SK-N-SH (cell line): ENCODE measurements at regions not wholly inside any gene's neighbourhood (a gene's known extent, or its start where the extent isn't known, plus 50 kb on each side); places are given as distances from the start of the nearest gene placed in this dataset.

ENCODE experiments used
- CTCF ChIA-PET: fragments of 300-600, 350-600 bp; formaldehyde crosslinking; extraction: SDS; loops from one replicate; lab custom pipeline; 2021; lab: Yijun Ruan, JAX
- POLR2A ChIA-PET: fragments of 350-600 bp; sonication (Branson Sonifier 250); formaldehyde crosslinking; extraction: SDS; loops from one replicate; lab custom pipeline; 2020; ENCODE audit warnings: antibody characterized with exemption, inconsistent platforms; lab: Yijun Ruan, JAX
- DNase-seq: peaks from one replicate; pipeline ENCODE4 v3.0.0; 2012
- H2AFZ ChIP-seq: fragments of 200-600 bp; sonication (generic); 2 replicates; pipeline ENCODE4 v1.8.1; 2016; ENCODE audit warnings: antibody characterized with exemption, mild to moderate bottlenecking, low read depth
- H3F3A ChIP-seq: fragments of 200-600 bp; sonication (generic); replicated peaks from 2 replicates; pipeline ENCODE3; 2016; ENCODE audit warnings: antibody characterized with exemption, mild to moderate bottlenecking; ENCODE audit not compliant: insufficient read depth
- H3K27ac ChIP-seq, 2 experiments: fragments of 200-500 bp in 1 of 2; fragments of 200-600 bp in 1 of 2; sonication (Bioruptor generic) in 1 of 2; sonication (generic), shearing (Covaris generic) in 1 of 2; 2 replicates each; pipeline versions ENCODE4 v1.5.1 to v1.6.1; 2014 to 2016; ENCODE audit warnings: low read depth in 2 of 2, inconsistent platforms in 1 of 2, low read length in 1 of 2, mild to moderate bottlenecking in 1 of 2, mixed read lengths in 1 of 2
- H3K27me3 ChIP-seq: fragments of 200-600 bp; sonication (generic), shearing (Covaris generic); 2 replicates; pipeline ENCODE4 v1.6.1; 2016; ENCODE audit warnings: mixed run types; ENCODE audit not compliant: insufficient read depth
- H3K36me3 ChIP-seq, 2 experiments: fragments of 200-500 bp in 1 of 2; fragments of 200-600 bp in 1 of 2; sonication (Bioruptor generic) in 1 of 2; sonication (generic) in 1 of 2; replicated peaks in 1 of 2; 2 replicates each; pipeline versions ENCODE3 to v1.5.1; 2014 to 2016; ENCODE audit warnings: low read length in 1 of 2, mild to moderate bottlenecking in 1 of 2; ENCODE audit not compliant: insufficient read depth in 2 of 2, control insufficient read depth in 1 of 2
- H3K4me1 ChIP-seq, 2 experiments: fragments of 200-500 bp in 1 of 2; fragments of 200-600 bp in 1 of 2; sonication (Bioruptor generic) in 1 of 2; sonication (generic), shearing (Covaris generic) in 1 of 2; 2 replicates each; pipeline versions ENCODE4 v1.5.1 to v1.6.1; 2014 to 2016; ENCODE audit warnings: low read depth in 1 of 2, low read length in 1 of 2, mixed run types in 1 of 2; ENCODE audit not compliant: insufficient read depth in 2 of 2, control insufficient read depth in 1 of 2
- H3K4me2 ChIP-seq: fragments of 200-600 bp; sonication (generic), shearing (Covaris generic); 2 replicates; pipeline ENCODE4 v1.6.1; 2017; ENCODE audit warnings: mixed run types
- H3K4me3 ChIP-seq, 2 experiments: fragments of 200-500 bp in 1 of 2; fragments of 200-600 bp in 1 of 2; sonication (Bioruptor generic) in 1 of 2; sonication (generic), shearing (Covaris generic) in 1 of 2; 2 replicates each; pipeline versions ENCODE4 v1.5.1 to v1.8.1; 2014 to 2016; ENCODE audit warnings: low read depth in 2 of 2, inconsistent platforms in 1 of 2, low read length in 1 of 2, mild to moderate bottlenecking in 1 of 2, mixed read lengths in 1 of 2, moderate library complexity in 1 of 2
- H3K79me2 ChIP-seq: fragments of 200-600 bp; sonication (generic); 2 replicates; pipeline ENCODE4 v1.8.1; 2017; ENCODE audit warnings: mild to moderate bottlenecking; ENCODE audit not compliant: insufficient read depth
- H3K9ac ChIP-seq: fragments of 200-600 bp; sonication (generic); 2 replicates; pipeline ENCODE4 v1.6.1; 2017; ENCODE audit warnings: mixed run types
- H3K9me2 ChIP-seq: fragments of 200-600 bp; sonication (generic); 2 replicates; pipeline ENCODE4 v1.6.1; 2017; ENCODE audit warnings: mixed run types
- H3K9me3 ChIP-seq: fragments of 200-600 bp; sonication (generic); 2 replicates; pipeline ENCODE4 v1.6.1; 2017; ENCODE audit warnings: mixed run types, mild to moderate bottlenecking, moderate library complexity
- H4K20me1 ChIP-seq: fragments of 200-600 bp; sonication (generic); 2 replicates; pipeline ENCODE4 v1.6.1; 2017; ENCODE audit warnings: mild to moderate bottlenecking, mixed run types; ENCODE audit not compliant: insufficient read depth
- EP300 ChIP-seq, 2 experiments: IDR thresholded peaks; 2 replicates each; pipeline versions ENCODE4 v1.4.0 to v1.6.1; 2012; ENCODE audit warnings: borderline replicate concordance in 1 of 2, low read depth in 1 of 2, low read length in 1 of 2
- FOSL2 ChIP-seq: IDR thresholded peaks from 2 replicates; pipeline ENCODE4 v1.4.0; 2012; ENCODE audit warnings: low read depth, mild to moderate bottlenecking, moderate library complexity, borderline replicate concordance
- IRF3 ChIP-seq: fragments of 150-350 bp; IDR thresholded peaks from 2 replicates; pipeline ENCODE4 v1.6.1; 2016; ENCODE audit warnings: mild to moderate bottlenecking, low read depth, low read length
- JUND ChIP-seq: IDR thresholded peaks from 2 replicates; pipeline ENCODE4 v1.4.0; 2012
- MAX ChIP-seq: IDR thresholded peaks from 2 replicates; pipeline ENCODE4 v1.4.0; 2012; ENCODE audit warnings: low read depth
- MEF2A ChIP-seq: IDR thresholded peaks from 2 replicates; pipeline ENCODE4 v1.4.0; 2012; ENCODE audit warnings: low read depth, borderline replicate concordance
- MXI1 ChIP-seq: IDR thresholded peaks from 2 replicates; pipeline ENCODE4 v1.6.1; 2012; ENCODE audit warnings: mild to moderate bottlenecking, low read depth, low read length, improper control_type of control experiment
- NRF1 ChIP-seq: IDR thresholded peaks from 2 replicates; pipeline ENCODE4 v1.6.1; 2012; ENCODE audit warnings: low read depth, mild to moderate bottlenecking, low read length
- RAD21 ChIP-seq: IDR thresholded peaks from 2 replicates; pipeline ENCODE4 v1.6.1; 2012; ENCODE audit warnings: mild to moderate bottlenecking, low read length
- RCOR1 ChIP-seq: fragments of 150-350 bp; IDR thresholded peaks from 2 replicates; pipeline ENCODE4 v1.6.1; 2017; ENCODE audit warnings: antibody characterized with exemption, low read length
- REST ChIP-seq: IDR thresholded peaks from 2 replicates; pipeline ENCODE4 v1.6.1; 2012; ENCODE audit warnings: mild to moderate bottlenecking, low read depth, low read length, moderate library complexity
- TAF1 ChIP-seq: IDR thresholded peaks from 2 replicates; pipeline ENCODE4 v1.6.1; 2012; ENCODE audit warnings: low read depth, mild to moderate bottlenecking, low read length, moderate library complexity, borderline replicate concordance
- TCF12 ChIP-seq: IDR thresholded peaks from 2 replicates; pipeline ENCODE4 v1.4.0; 2012
- TEAD4 ChIP-seq: IDR thresholded peaks from 2 replicates; pipeline ENCODE4 v1.4.0; 2012; ENCODE audit warnings: mild to moderate bottlenecking, borderline replicate concordance; ENCODE audit not compliant: insufficient read depth
- USF2 ChIP-seq: fragments of 150-350 bp; IDR thresholded peaks from 2 replicates; pipeline ENCODE4 v1.6.1; 2017; ENCODE audit warnings: antibody characterized with exemption, low read length, low read depth, borderline replicate concordance
- WGBS: methylation state at CpG from one replicate; pipeline ENCODE4 v1.1.6; 2017; ENCODE audit warnings: low lambda C conversion rate; 5-methylcytosine and 5-hydroxymethylcytosine counted together

GRCh38 chr2:60386436-60386835, 167.0 kb downstream of the BCL11A start (continued):
- no peak for TF ChIP-seq MXI1
- no peak for TF ChIP-seq REST
- TF ChIP-seq USF2: no peak
- no peak for TF ChIP-seq JUND
- TF ChIP-seq TAF1: no peak

- Histone ChIP-seq H3K9me2 (no peaks in the 10 kb centered on the region), H4K20me1 (no peaks in the 10 kb centered on the region), H3K9me3 (no peaks in the 10 kb centered on the region), H3K27ac (no peak overlapping the region), H3K79me2 (no peaks in the 10 kb centered on the region), H3K36me3 (no peaks in the 10 kb centered on the region), H3K27me3 (no peaks in the 10 kb centered on the region; the same call in 1 of the 2 replicates), H2AFZ (no peak overlapping the region), H3K4me3 (no peak overlapping the region), H3K9ac (no peak overlapping the region), H3K4me2 (no peak overlapping the region), H3K4me1 (no peaks in the 10 kb centered on the region), H3F3A (no peaks in the 10 kb centered on the region)
- CTCF ChIA-PET: interaction anchor here (0.7 kb wide), 1 partner anchor 56 kb away, joined by 3 read pairs; no protein-coding TSS in a partner anchor
- no peak for TF ChIP-seq RAD21
- TF ChIP-seq EP300 (IDR thresholded peaks at IDR 0.05; ENCODE audit: borderline replicate concordance in 1 of 2, low read depth in 1 of 2, low read length in 1 of 2): no peak
- TF ChIP-seq IRF3: no peak
- no peak for TF ChIP-seq MAX
- TF ChIP-seq TEAD4: no peak
- no peak for TF ChIP-seq MEF2A
- TF ChIP-seq TAF1: no peak
- TF ChIP-seq NRF1: no peak
- TF ChIP-seq TCF12: no peak
- no peak for TF ChIP-seq FOSL2
- TF ChIP-seq RCOR1: no peak
- no peak for DNase-seq
- WGBS: 34% methylated on average over 5 of the region's 5 CpGs
- POLR2A ChIA-PET: no interaction called here
Observed at GRCh38 chr2:60385648-60386047, 167.8 kb downstream of the BCL11A start.
